ENCODE measurements at regions not wholly inside any gene's neighbourhood (a gene's known extent, or its start where the extent isn't known, plus 50 kb on each side); places are given as distances from the start of the nearest gene placed in this dataset.

- DNase-seq: no peak
These were observed 1262.3 kb downstream of the GRIK2 start for GRCh38 chr6:102655823-102656222.

GRCh38 chr6:102641426-102641825 is 1247.9 kb downstream of the GRIK2 start:
- DNase-seq: no peak

- DNase-seq: no peak
These were observed 1238.4 kb downstream of the GRIK2 start for GRCh38 chr6:102631921-102632320.

- DNase-seq: no peak
These were observed 1229.7 kb downstream of the GRIK2 start for GRCh38 chr6:102623201-102623600.

GRCh38 chr6:102619585-102619984 is 1226.1 kb downstream of the GRIK2 start:
- no peak for DNase-seq

GRCh38 chr6:102582569-102582968 is 1189.1 kb downstream of the GRIK2 start:
- DNase-seq: no peak

DNA sequence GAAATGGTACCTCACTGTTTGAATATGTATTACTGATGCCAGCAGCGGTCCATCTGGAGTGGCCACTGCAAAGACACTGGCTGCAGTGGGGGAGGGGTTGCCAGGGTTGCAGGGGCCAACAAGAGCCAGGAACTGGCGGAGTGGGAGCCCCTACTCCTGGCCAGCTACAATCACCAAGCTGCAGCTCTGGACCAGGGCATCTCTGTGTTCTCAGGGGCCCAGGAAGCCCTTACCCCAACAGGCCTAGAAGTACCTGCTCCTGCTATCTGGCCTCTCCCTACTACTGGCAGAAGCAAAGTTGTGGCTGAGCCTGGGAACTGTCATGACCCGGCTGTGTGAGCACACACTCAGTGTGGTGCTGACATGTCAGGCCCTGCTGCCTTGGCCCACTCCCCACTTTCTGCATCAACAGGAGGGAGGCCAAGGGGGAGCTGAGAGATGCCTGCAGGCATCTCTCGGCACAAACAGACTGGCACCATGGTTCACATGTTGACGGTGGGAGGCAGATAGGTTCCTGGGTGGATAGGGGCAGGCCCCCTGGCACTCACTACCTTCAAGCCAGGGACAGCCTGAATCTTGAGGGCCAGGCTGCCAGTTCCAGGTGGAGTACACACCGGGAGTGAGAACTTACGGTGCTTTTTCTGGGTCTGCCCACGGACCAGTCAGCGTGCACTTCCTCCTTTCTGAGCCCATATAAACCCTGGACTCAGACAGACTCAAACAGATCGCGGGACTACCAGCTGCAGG is 1188.0 kb downstream of the GRIK2 start:
- no peak for DNase-seq

DNA sequence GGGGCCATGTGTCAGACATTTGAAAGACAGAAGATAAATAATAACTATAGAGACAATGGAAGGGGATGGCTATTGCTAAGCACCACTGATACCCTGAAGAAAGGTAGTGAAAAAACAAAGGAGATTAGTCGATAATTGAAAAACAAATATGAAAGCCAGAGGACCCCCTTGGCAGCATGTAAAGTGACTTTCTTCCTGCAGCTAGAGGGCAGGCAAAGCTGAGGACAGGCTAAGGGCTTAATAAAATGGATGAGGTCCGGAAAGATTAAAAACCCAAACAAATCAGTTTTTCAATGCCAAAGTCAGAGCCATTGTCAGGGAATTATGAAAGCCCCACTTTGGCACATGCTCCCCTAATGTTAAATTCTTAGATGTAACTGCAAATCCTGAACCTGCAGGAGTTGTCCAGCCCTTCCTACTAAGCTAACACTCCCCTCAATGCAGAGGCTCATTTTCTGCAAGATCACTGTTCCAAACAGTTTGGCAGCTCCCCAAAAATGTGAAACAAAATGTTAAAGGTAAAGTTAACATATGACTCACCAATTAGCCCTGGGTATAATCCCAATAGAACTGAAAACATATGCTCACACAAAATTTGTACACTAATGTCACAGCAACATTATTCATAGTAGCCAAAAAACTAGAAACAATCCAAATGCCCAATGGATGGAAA is 1177.9 kb downstream of the GRIK2 start:
- no peak for DNase-seq

DNA sequence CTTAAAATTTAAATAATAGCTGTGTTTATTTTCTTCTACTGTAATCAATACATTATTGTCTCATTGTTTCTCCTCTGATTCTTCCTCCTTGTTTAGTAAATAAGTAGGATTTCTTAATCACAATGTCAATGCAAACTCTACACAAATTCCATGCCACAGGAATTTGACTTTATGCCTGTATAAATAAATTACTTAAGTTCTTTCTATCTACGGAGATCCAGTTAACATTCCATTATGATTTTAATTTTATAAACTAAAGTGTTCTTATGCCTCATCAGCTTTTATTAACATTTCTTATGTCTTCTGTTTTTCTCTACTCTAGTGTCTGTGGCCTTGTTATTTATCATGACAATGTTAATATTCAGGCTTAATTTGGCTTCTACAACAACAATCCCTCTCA is 1169.2 kb downstream of the GRIK2 start:
- DNase-seq: no peak

DNA sequence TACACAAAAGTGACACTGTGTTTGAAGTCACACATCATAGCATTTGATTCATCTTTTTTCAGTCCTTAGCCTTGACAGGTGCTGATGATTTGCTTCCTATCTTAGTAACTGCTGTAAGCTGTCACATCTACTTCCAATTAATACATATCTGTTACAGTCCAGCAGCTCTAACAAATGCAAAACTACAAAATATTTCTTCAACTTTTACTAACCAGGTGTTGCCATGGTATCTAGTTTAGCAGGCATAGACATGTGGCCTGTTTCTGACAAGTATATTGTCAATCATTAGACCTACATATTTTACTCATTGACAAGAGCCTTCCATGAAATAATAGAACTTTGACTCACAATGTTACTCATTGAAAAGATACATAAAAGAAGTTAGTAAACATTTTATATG is 1159.7 kb downstream of the GRIK2 start:
- DNase-seq: no peak

GRCh38 chr6:102549221-102549874 is 1155.8 kb downstream of the GRIK2 start:
- no peak for DNase-seq

DNA sequence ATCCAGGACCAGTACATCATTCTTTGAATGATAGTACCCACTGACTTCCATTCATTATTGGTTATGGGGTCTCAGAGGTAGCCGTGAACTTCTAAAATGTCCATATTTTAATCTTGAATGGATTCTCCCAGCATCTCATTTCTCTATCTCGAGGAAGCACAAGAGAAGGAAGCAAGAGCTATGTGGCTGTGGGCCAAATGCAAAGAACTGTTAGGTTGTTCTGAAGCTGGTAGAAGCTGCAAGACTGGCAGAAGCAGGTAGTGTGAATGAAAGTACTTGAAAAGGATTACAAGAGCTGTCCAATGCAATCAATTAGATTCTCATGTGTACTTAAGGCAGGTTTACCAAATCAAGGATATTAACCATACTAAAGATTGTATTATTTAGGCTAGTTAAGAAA is 1131.8 kb downstream of the GRIK2 start:
- no peak for DNase-seq

DNA sequence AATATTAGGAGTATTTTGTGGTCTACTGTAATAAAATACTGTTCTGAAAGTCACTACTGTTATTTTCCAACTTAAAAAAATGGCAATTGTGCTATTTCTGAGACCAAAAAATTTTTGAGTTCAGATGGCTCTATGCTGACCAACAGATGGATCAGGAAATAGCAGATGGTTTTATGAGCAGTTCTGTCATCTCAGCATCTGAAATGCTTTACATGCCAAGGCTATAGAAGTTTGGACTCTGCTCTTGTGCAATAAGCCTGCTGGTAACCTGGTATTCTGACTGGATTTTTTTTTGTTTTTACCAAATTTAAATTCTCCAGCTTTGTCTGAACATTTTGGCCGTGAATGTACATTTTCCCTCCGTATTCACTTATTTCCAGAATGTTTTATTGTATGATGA is 1127.5 kb downstream of the GRIK2 start:
- DNase-seq: no peak

GRCh38 chr6:102517506-102517905 is 1124.0 kb downstream of the GRIK2 start:
- DNase-seq: no peak

- no peak for DNase-seq
These were observed 1108.1 kb downstream of the GRIK2 start for GRCh38 chr6:102501615-102502014.

GRCh38 chr6:102494808-102495207 is 1101.3 kb downstream of the GRIK2 start:
- DNase-seq: no peak

- no peak for DNase-seq
These were observed 1100.0 kb downstream of the GRIK2 start for GRCh38 chr6:102493485-102493884.

DNA sequence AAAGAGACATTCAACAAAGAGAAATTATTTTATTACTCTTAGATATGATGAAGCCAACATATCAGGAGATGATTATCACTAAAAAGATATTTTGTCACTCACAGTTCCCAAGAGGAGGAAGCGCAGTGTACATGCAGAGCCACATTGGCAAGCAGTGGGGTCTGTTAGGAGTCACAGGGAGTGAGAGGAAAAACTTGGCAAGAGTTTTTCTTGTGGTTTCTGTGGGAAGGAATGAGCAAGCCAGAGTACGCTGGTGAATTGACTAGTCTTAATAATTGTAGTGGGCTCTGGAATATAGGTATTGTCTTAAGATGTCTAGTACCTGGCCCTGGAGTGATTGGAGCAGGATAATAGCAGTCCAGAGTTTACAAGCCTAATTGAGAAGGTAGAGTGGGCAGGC is 1095.2 kb downstream of the GRIK2 start:
- no peak for DNase-seq

GRCh38 chr6:102485480-102485879 is 1092.0 kb downstream of the GRIK2 start:
- DNase-seq: no peak

GRCh38 chr6:102474041-102474807 is 1080.7 kb downstream of the GRIK2 start:
- DNase-seq: no peak

- no peak for DNase-seq
These were observed 1065.5 kb downstream of the GRIK2 start for GRCh38 chr6:102458990-102459389.

GRCh38 chr6:102438171-102438570 is 1044.7 kb downstream of the GRIK2 start:
- DNase-seq: no peak
